Ovary (tissue), 7 donors: ENCODE measurements at regions not wholly inside any gene's neighbourhood (a gene's known extent, or its start where the extent isn't known, plus 50 kb on each side); places are given as distances from the start of the nearest gene placed in this dataset.

Experiments used
- DNase-seq, 5 donors: peaks; one replicate each; pipeline ENCODE4 v3.0.0-alpha.2; 2019 to 2020
- H3K27ac ChIP-seq, 2 donors: fragments of 200-600 bp; one replicate each; pipeline versions ENCODE4 v1.5.1 to v1.8.0; 2019 to 2022
- H3K27me3 ChIP-seq: fragments of 200-600 bp; one replicate; pipeline ENCODE4 v1.8.0; 2022
- H3K36me3 ChIP-seq: fragments of 200-600 bp; sonication (generic); one replicate; pipeline ENCODE4 v1.5.1; 2019
- H3K4me1 ChIP-seq: one replicate; pipeline ENCODE4 v1.8.1; 2013; ENCODE audit warnings: mild to moderate bottlenecking, moderate library complexity; ENCODE audit not compliant: insufficient read depth
- H3K4me3 ChIP-seq: fragments of 200-600 bp; sonication (generic); one replicate; pipeline ENCODE4 v1.5.1; 2017
- H3K9me3 ChIP-seq, 2 donors: fragments of 200-600 bp in 1 of 2; sonication (generic) in 1 of 2; one replicate each; pipeline versions ENCODE4 v1.5.1 to v1.8.1; 2013 to 2019; ENCODE audit warnings: mild to moderate bottlenecking in 1 of 2, moderate library complexity in 1 of 2
- EP300 ChIP-seq: sonication (generic); formaldehyde crosslinking; IDR thresholded peaks from one replicate; pipeline ENCODE4 v1.6.1; 2017; ENCODE audit warnings: antibody characterized with exemption
- POLR2A ChIP-seq: fragments of 450-650 bp; IDR thresholded peaks from one replicate; pipeline ENCODE4 v1.6.1; 2017; ENCODE audit warnings: antibody characterized with exemption, mild to moderate bottlenecking, moderate library complexity
- WGBS, 3 donors: extraction: QIAGEN DNeasy Blood & Tissue Kit in 1 of 3; methylation state at CpG; one replicate each; pipeline versions ENCODE4 v1.1.5 to v1.1.7; 2013 to 2017; 5-methylcytosine and 5-hydroxymethylcytosine counted together
- intact Hi-C, 4 donors: fragments of 100-400 bp; cut with DNase I; formaldehyde crosslinking; loops; one replicate each; pipeline versions ENCODE4 v1.11.0 to v1.15.1; 2022 to 2023
- TF ChIP-seq, protein P1 (sequence below), 3 donors: fragments of 450-650 bp in 2 of 3; fragments of 200-600 bp in 1 of 3; IDR thresholded peaks; one replicate each; pipeline versions ENCODE4 v1.5.1 to v1.8.0; 2016 to 2022; ENCODE audit warnings: antibody characterized with exemption in 3 of 3, mild to moderate bottlenecking in 1 of 3
- donor health status: DM: no; HTN: no; CAD: no; lungs with moderate emphysema.
- donor health status: DM: no; HTN: no; CAD: no.
- donor health status: Bipolar disorder and iron deficiency.
- donor health status: DM: no; HTN: no; CAD: no.
- donor health status: DM: yes; HTN: yes; CAD: no.

DNA sequence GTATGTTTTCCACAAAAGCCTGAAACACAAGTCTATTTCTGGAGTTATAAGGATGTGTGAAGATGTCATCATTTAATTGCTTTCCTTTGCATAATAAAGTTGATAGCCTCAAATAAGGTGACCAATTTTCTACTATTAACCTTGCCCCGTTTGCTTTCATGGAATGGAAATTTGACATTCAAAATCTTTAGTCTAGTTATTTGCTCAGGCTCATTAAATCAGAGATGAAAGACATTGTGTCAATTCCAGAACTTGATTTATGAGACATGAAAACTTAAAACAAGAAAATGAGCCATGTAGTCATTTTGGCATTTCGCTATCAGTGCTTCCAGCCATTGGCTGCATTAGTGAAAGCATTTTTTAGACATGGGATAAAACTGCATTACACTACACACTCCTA, 91.5 kb upstream of the ZSWIM2 start:
- TF ChIP-seq, protein P1, sequence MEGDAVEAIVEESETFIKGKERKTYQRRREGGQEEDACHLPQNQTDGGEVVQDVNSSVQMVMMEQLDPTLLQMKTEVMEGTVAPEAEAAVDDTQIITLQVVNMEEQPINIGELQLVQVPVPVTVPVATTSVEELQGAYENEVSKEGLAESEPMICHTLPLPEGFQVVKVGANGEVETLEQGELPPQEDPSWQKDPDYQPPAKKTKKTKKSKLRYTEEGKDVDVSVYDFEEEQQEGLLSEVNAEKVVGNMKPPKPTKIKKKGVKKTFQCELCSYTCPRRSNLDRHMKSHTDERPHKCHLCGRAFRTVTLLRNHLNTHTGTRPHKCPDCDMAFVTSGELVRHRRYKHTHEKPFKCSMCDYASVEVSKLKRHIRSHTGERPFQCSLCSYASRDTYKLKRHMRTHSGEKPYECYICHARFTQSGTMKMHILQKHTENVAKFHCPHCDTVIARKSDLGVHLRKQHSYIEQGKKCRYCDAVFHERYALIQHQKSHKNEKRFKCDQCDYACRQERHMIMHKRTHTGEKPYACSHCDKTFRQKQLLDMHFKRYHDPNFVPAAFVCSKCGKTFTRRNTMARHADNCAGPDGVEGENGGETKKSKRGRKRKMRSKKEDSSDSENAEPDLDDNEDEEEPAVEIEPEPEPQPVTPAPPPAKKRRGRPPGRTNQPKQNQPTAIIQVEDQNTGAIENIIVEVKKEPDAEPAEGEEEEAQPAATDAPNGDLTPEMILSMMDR (IDR thresholded peaks at IDR 0.05): no peak
- TF ChIP-seq EP300 (no peak), POLR2A (no peak)
- 66 to 80% (median 77%) methylated on average over 2 of the region's 2 CpGs for WGBS, 3 donors
- intact Hi-C loops: no loop called here
- Histone ChIP-seq H3K9me3 (no peaks in the 10 kb centered on the region), H3K27ac (no peak overlapping the region), H3K4me3 (no peak overlapping the region), H3K4me1 (no peaks in the 10 kb centered on the region), H3K36me3 (no peaks in the 10 kb centered on the region), H3K27me3 (peaks cover 2% of the 10 kb centered on the region)
- DNase-seq: no peak

DNA sequence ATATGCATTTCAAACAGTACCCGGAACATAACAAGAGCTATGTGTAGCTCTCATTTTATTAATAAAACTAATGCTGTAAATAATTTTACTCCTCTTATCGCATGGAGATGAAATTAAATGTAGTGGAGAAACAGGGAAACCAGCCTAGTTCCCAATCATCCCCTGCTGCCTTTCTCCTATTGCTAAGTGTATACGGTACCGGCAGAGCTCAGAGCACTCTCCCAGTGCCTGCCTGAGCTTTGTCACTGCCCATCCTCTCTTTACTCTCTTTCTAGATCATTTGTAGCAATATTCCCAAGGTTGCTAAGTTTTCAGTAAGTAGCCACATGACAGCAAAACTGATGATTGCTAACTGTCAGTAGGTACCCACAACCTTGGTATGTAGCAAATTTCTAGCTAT, 85.5 kb upstream of the ZSWIM2 start:
- Histone ChIP-seq H3K36me3 (no peaks in the 10 kb centered on the region), H3K27me3 (peaks cover 2% of the 10 kb centered on the region), H3K9me3 (no peaks in the 10 kb centered on the region), H3K27ac (no peak overlapping the region), H3K4me3 (no peak overlapping the region), H3K4me1 (no peaks in the 10 kb centered on the region)
- 81 to 92% (median 85%) methylated on average over 4 of the region's 4 CpGs for WGBS, 3 donors
- no peak for DNase-seq
- intact Hi-C loops: no loop called here
- TF ChIP-seq POLR2A: no peak
- TF ChIP-seq, protein P1 (IDR thresholded peaks at IDR 0.05): no peak
- TF ChIP-seq EP300: no peak

DNA sequence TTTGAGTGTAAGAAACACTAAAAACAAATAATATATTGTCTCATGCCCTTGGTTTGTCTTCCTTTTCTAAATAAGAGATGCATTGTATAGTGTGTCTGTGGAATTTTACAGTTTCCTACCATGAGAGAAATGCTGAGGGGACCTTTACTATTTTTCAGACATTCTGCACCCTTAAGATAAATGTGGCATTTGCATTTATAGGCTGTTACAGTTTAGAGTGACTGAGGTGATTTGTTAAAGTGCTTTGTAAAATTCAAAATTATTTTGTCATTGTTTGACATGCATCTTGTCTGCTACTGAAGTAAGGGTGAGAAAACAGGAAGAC, 78.9 kb upstream of the ZSWIM2 start:
- H3K9me3 ChIP-seq: no peaks in the 10 kb centered on the region
- H3K4me1 ChIP-seq: no peaks in the 10 kb centered on the region
- intact Hi-C loops: no loop called here
- no peaks in the 10 kb centered on the region for H3K36me3 ChIP-seq
- no peaks in the 10 kb centered on the region for H3K27me3 ChIP-seq
- TF ChIP-seq, protein P1 (IDR thresholded peaks at IDR 0.05): no peak
- TF ChIP-seq POLR2A (no peak), EP300 (no peak)
- DNase-seq: no peak
- H3K4me3 ChIP-seq: no peak overlapping the region
- H3K27ac ChIP-seq: no peak overlapping the region

DNA sequence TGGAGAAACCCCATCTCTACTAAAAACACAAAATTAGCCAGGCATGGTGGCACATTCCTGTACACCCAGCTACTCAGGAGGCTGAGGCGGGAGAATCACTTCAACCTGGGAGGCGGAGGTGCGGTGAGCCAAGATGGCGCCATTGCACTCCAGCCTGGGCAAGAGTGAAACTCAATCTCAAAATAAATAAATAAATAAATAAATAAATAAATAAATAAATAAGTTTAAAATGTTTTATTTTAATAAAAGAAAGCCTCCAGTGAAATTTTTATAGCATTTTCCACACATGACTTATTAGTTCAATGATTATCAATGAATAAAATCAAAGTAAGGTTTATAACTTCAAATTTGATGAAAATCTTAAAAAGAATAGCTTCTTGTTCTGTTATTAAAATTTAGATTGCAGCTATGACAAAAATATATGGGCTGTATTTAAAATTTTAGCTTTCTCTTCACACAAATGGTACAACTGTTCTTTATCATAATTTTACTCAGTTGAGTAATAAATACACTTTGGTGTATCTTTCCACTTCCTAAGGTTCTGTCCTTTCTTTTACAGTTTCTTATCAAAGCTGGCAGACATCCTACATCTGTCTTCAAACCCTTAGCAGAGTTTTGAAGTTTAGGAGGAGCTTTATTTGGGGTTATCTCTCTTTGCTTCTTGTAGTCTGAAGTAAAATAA, 78.4 kb upstream of the ZSWIM2 start:
- 96 to 99% (median 98%) methylated on average over 4 of the region's 4 CpGs for WGBS, 3 donors
- intact Hi-C loops: no loop called here
- Histone ChIP-seq H3K36me3 (no peaks in the 10 kb centered on the region), H3K27me3 (no peaks in the 10 kb centered on the region), H3K4me1 (no peaks in the 10 kb centered on the region), H3K9me3 (no peaks in the 10 kb centered on the region), H3K27ac (no peak overlapping the region), H3K4me3 (no peak overlapping the region)
- no peak for DNase-seq
- TF ChIP-seq EP300: no peak
- TF ChIP-seq, protein P1 (IDR thresholded peaks at IDR 0.05): no peak
- TF ChIP-seq POLR2A: no peak
